H9 (cell line): ENCODE measurements at regions not wholly inside any gene's neighbourhood (a gene's known extent, or its start where the extent isn't known, plus 50 kb on each side); places are given as distances from the start of the nearest gene placed in this dataset.

ENCODE experiments used
- DNase-seq: peaks from one replicate; pipeline ENCODE4 v3.0.0-alpha.2; 2017
- H2AFZ ChIP-seq: one replicate; pipeline ENCODE4 v1.6.1; 2013; ENCODE audit warnings: mild to moderate bottlenecking, low read length, control low read depth, moderate library complexity
- H2AK5ac ChIP-seq: 2 replicates; pipeline ENCODE4 v1.6.1; 2013; ENCODE audit warnings: low read length, control low read depth, mixed read lengths; ENCODE audit not compliant: insufficient read length
- H2BK120ac ChIP-seq: one replicate; pipeline ENCODE4 v1.6.1; 2013; ENCODE audit warnings: low read depth, mild to moderate bottlenecking, low read length, control low read depth, inconsistent platforms; ENCODE audit not compliant: poor library complexity, severe bottlenecking
- H2BK12ac ChIP-seq: 2 replicates; pipeline ENCODE4 v1.6.1; 2013; ENCODE audit warnings: low read length, control low read depth, mixed read lengths, low read depth; ENCODE audit not compliant: insufficient read length
- H2BK15ac ChIP-seq: 2 replicates; pipeline ENCODE4 v1.6.1; 2013; ENCODE audit warnings: low read depth, low read length, control low read depth
- H2BK20ac ChIP-seq: one replicate; pipeline ENCODE4 v1.6.1; 2013; ENCODE audit warnings: low read depth, mild to moderate bottlenecking, low read length, control low read depth, inconsistent platforms; ENCODE audit not compliant: poor library complexity, severe bottlenecking
- H2BK5ac ChIP-seq: 2 replicates; pipeline ENCODE4 v1.6.1; 2013; ENCODE audit warnings: low read length, control low read depth, mixed read lengths; ENCODE audit not compliant: insufficient read length
- H3K14ac ChIP-seq: 2 replicates; pipeline ENCODE4 v1.6.1; 2013; ENCODE audit warnings: low read length, control low read depth; ENCODE audit not compliant: insufficient read depth
- H3K18ac ChIP-seq: 2 replicates; pipeline ENCODE4 v1.6.1; 2013; ENCODE audit warnings: low read depth, mild to moderate bottlenecking, mixed read lengths, low read length, control low read depth; ENCODE audit not compliant: insufficient read length
- H3K23ac ChIP-seq: 2 replicates; pipeline ENCODE4 v1.6.1; 2013; ENCODE audit warnings: low read length, control low read depth, mixed read lengths, low read depth; ENCODE audit not compliant: insufficient read length
- H3K23me2 ChIP-seq: 2 replicates; pipeline ENCODE4 v1.6.1; 2013; ENCODE audit warnings: low read depth, mild to moderate bottlenecking, mixed read lengths, low read length, control low read depth; ENCODE audit not compliant: insufficient read length, poor library complexity, severe bottlenecking
- H3K27ac ChIP-seq: 2 replicates; pipeline ENCODE4 v1.5.1; 2013; ENCODE audit warnings: low read length, control low read depth, mixed read lengths, low read depth; ENCODE audit not compliant: insufficient read length
- H3K27me3 ChIP-seq: 2 replicates; pipeline ENCODE4 v1.6.1; 2013; ENCODE audit warnings: low read length, control low read depth, inconsistent platforms; ENCODE audit not compliant: insufficient read depth
- H3K4ac ChIP-seq: 2 replicates; pipeline ENCODE4 v1.6.1; 2013; ENCODE audit warnings: low read depth, mild to moderate bottlenecking, control low read depth, inconsistent platforms, low read length, moderate library complexity
- H3K4me1 ChIP-seq: 2 replicates; pipeline ENCODE4 v1.6.1; 2013; ENCODE audit warnings: low read length, control low read depth, inconsistent platforms; ENCODE audit not compliant: insufficient read depth
- H3K4me2 ChIP-seq: 2 replicates; pipeline ENCODE4 v1.6.1; 2013; ENCODE audit warnings: low read length, control low read depth, mixed read lengths; ENCODE audit not compliant: insufficient read length, insufficient read depth
- H3K56ac ChIP-seq: 2 replicates; pipeline ENCODE4 v1.6.1; 2013; ENCODE audit warnings: low read depth, mild to moderate bottlenecking, mixed read lengths, low read length, control low read depth; ENCODE audit not compliant: insufficient read length
- H3K79me1 ChIP-seq: 2 replicates; pipeline ENCODE4 v1.6.1; 2013; ENCODE audit warnings: low read depth, mild to moderate bottlenecking, moderate library complexity, low read length, control low read depth, inconsistent platforms; ENCODE audit not compliant: insufficient read depth, poor library complexity, severe bottlenecking
- H3K79me2 ChIP-seq: 2 replicates; pipeline ENCODE4 v1.6.1; 2013; ENCODE audit warnings: low read length, control low read depth, inconsistent platforms; ENCODE audit not compliant: insufficient read depth
- H3K9ac ChIP-seq: 2 replicates; pipeline ENCODE4 v1.6.1; 2013; ENCODE audit warnings: low read length, control low read depth, mixed read lengths; ENCODE audit not compliant: insufficient read length; ENCODE audit errors: extremely low read depth
- H3K9me3 ChIP-seq: one replicate; pipeline ENCODE4 v1.6.1; 2013; ENCODE audit warnings: low read depth, low read length, inconsistent platforms; ENCODE audit not compliant: control insufficient read depth
- H3T11ph ChIP-seq: one replicate; pipeline ENCODE4 v1.6.1; 2013; ENCODE audit warnings: mild to moderate bottlenecking, low read length, control low read depth, inconsistent platforms
- H4K20me1 ChIP-seq: one replicate; pipeline ENCODE4 v1.6.1; 2013; ENCODE audit not compliant: control insufficient read depth, insufficient read length, insufficient read depth
- H4K5ac ChIP-seq: 2 replicates; pipeline ENCODE4 v1.6.1; 2013; ENCODE audit warnings: low read depth, mild to moderate bottlenecking, mixed read lengths, low read length, control low read depth; ENCODE audit not compliant: insufficient read length
- H4K8ac ChIP-seq: replicated peaks from 2 replicates; pipeline ENCODE4 v1.6.1; 2013; ENCODE audit warnings: low read length, control low read depth, mixed read lengths, low read depth; ENCODE audit not compliant: insufficient read length
- H4K91ac ChIP-seq: 2 replicates; pipeline ENCODE4 v1.6.1; 2013; ENCODE audit warnings: low read depth, mild to moderate bottlenecking, moderate library complexity, mixed read lengths, low read length, control low read depth; ENCODE audit not compliant: insufficient read length
- H3K27ac Mint-ChIP-seq, 3 experiments: 2 replicates in 2 of 3; 3 replicates in 1 of 3; pipeline ENCODE4 v1.8.0; 2020 to 2021; ENCODE audit warnings: mixed read lengths in 3 of 3, mild to moderate bottlenecking in 1 of 3, moderate library complexity in 1 of 3
- H3K27me3 Mint-ChIP-seq: 2 replicates; pipeline ENCODE4 v1.8.0; 2021; ENCODE audit warnings: low read depth, mild to moderate bottlenecking, moderate library complexity, mixed read lengths
- H3K36me3 Mint-ChIP-seq, 3 experiments: 2 replicates in 2 of 3; 3 replicates in 1 of 3; pipeline ENCODE4 v1.8.0; 2020 to 2021; ENCODE audit warnings: low read depth in 3 of 3, mixed read lengths in 3 of 3; ENCODE audit not compliant: insufficient read depth in 1 of 3
- H3K4me1 Mint-ChIP-seq, 2 experiments: 2 replicates each; pipeline ENCODE4 v1.8.0; 2020; ENCODE audit warnings: mixed read lengths in 2 of 2
- H3K4me3 Mint-ChIP-seq, 2 experiments: 2 replicates in 1 of 2; 3 replicates in 1 of 2; pipeline ENCODE4 v1.8.0; 2020 to 2021; ENCODE audit warnings: mild to moderate bottlenecking in 2 of 2, mixed read lengths in 2 of 2, moderate library complexity in 1 of 2
- H3K9me3 Mint-ChIP-seq, 2 experiments: 2 replicates in 1 of 2; 3 replicates in 1 of 2; pipeline ENCODE4 v1.8.0; 2020; ENCODE audit warnings: mild to moderate bottlenecking in 2 of 2, mixed read lengths in 2 of 2, moderate library complexity in 1 of 2
- CTCF ChIP-seq: fragments of 200-600 bp; sonication (generic); conservative IDR thresholded peaks from 3 replicates; pipeline ENCODE4 v1.8.0; 2021; ENCODE audit warnings: antibody characterized with exemption, mild to moderate bottlenecking
- WGBS: extraction: QIAGEN DNeasy Blood & Tissue Kit; methylation state at CpG from one replicate; pipeline ENCODE4 v1.1.7; 2013; ENCODE audit warnings: missing lambda C conversion rate, low lambda C conversion rate, mixed read lengths; ENCODE audit not compliant: insufficient read length; ENCODE audit errors: extremely low coverage; 5-methylcytosine and 5-hydroxymethylcytosine counted together

GRCh38 chr2:236915186-236915585 is 170.5 kb upstream of the COPS8 start:
- no peak overlapping the region for H3K27ac ChIP-seq

More at GRCh38 chr2:236915186-236915585, 170.5 kb upstream of the COPS8 start:
- Mint-ChIP-seq H3K9me3 (no peaks in the 10 kb centered on the region), H3K4me3 (no peak overlapping the region), H3K27ac (no peak overlapping the region), H3K36me3 (no peaks in the 10 kb centered on the region), H3K27me3 (peaks cover 16% of the 10 kb centered on the region), H3K4me1 (peaks cover 8 to 13% of the 10 kb centered on the region in 2 experiments)
- Histone ChIP-seq H3K4me1 (no peaks in the 10 kb centered on the region), H3K79me1 (no peaks in the 10 kb centered on the region), H3K56ac (no peak overlapping the region), H2BK5ac (no peak overlapping the region), H3K4me2 (no peak overlapping the region), H3K23ac (no peak overlapping the region), H3T11ph (no peak overlapping the region), H3K9ac (no peak overlapping the region), H4K20me1 (no peaks in the 10 kb centered on the region), H4K91ac (no peak overlapping the region), H3K9me3 (no peaks in the 10 kb centered on the region), H4K8ac (no peak overlapping the region), H2BK12ac (no peak overlapping the region), H2AFZ (no peak overlapping the region), H3K27me3 (no peaks in the 10 kb centered on the region), H3K4ac (no peak overlapping the region), H3K14ac (no peak overlapping the region), H3K18ac (no peak overlapping the region), H4K5ac (no peak overlapping the region), H2BK20ac (no peak overlapping the region), H2BK120ac (no peak overlapping the region), H2BK15ac (no peak overlapping the region), H2AK5ac (no peak overlapping the region), H3K79me2 (no peaks in the 10 kb centered on the region), H3K23me2 (no peaks in the 10 kb centered on the region)
- DNase-seq, result no peak
- no CpG with 5 or more reads among the region's 2 CpGs for WGBS
- TF ChIP-seq CTCF, result no peak
